Dedifferentiated amniotic fluid mesenchymal stem cell (primary cell): ENCODE measurements at regions not wholly inside any gene's neighbourhood (a gene's known extent, or its start where the extent isn't known, plus 50 kb on each side); places are given as distances from the start of the nearest gene placed in this dataset.
"Not testable (repeated sequence)": the region's sequence is repeated elsewhere in the genome, so short reads cannot be mapped to it uniquely, and the experiment has no call there.

Experiments
- DNase-seq: peaks from one replicate; pipeline ENCODE4 v3.0.0-alpha.2; 2016; ENCODE audit errors: extremely low spot score

DNA sequence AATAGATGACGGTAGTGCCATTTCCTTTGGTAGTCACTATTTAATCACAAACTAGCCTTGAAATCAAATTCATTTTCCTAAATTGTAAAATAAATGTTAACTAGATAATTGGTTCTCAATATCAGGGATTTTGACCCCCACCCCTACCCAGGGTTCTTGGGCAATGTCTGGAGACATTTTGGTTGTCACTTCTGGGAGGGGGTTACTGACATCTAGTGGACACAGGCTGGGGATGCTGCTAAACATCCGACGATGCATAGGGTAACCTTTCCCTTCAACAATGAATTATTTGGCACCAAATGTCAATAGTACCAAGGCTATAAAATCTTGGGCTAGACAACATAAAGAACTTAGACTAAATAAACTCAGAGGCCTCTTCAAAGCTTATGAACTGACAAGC is 285.8 kb upstream of the TRPC5 start:
- no peak for DNase-seq

DNA sequence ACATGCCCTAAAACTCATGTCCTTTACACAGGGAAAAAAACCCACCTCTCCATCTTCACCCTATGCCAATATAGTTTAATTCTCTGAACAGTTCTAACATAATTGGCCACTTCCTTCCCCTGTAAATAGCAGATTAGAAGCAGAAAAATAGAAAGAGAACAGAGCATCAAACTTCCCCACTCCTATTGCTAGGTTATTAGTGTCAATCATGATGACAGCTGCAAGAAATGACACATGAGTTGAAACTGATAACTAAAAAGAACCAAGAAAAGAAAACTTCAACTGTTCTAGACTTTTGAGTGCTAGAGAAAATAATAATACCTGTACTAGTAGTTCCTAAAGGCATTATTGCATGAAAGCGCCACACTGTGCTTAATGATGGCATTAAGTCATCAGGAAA is 284.5 kb upstream of the TRPC5 start:
- DNase-seq: no peak

DNA sequence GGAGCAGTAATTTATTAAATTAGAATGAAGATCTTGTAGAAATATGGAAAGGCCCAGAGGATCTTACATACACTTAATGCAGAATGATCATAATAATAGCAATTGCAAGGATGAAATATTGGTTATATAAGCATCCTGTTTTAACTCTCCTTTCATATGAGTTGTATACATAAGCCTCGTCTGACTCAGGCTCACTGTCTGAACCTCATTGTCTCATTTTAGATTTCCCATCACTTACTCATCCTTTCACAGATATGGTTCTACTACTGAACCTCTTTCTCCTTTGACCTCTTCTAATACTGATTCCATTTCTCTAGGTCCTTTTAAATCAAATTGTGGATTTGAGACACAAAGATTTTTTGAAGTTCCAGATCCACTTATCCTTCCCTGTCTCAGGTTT is 277.3 kb upstream of the TRPC5 start:
- no peak for DNase-seq

DNA sequence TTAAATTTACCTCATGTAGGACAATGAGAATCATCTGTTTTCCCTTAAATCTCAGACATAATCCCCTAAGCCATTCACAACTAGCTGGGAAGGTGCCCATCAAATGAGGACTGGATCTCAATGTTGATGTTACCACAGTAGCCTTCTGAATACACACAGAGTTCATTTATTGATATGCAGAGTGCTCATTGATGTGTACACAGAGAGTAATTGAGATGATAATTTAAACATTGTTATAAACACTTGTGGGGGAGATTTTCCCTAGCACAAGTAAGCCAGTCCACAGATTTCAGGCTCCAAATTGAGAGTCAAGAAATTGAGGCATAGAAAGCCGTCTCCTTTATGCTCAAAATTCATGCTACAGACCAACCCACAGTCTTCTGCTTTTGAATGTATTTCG is 273.4 kb upstream of the TRPC5 start:
- DNase-seq: no peak

DNA sequence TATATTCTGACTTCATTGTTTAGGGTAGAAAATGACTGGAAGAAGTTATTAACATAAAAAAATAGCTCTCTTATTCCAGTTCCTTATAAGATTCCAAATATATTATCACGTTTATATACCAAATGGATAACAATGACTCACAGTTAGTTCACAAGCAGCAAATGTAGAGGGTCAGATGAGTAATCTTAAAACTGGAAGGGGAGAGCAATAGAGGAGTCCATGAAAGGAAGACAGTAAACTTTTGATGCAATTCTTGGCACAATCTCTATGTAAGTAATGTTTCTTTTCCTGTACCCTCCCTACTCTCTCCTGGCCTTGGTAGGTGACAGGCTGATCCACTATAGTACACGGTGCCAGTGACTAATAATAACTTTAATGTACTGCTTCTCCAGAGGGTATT is 259.0 kb upstream of the TRPC5 start:
- no peak for DNase-seq

DNA sequence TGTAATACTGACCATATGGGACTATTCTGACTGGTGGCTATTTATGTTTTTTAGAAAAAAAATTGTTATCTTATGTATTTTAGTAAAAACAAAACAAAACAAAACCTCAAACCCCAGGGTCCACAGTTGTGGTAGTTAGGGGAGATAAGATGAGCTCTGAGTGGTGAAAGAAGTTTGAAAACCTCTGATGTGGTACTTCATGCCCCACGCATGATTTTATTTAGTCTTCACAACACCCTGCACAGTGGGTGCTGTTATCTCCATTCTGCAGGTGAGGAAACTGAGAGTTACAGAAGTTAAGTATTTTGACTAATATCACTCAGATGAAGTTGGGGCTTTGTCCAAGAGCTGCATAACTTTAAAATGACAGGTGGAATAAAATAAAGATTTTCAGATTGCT is 230.6 kb upstream of the TRPC5 start:
- no peak for DNase-seq

DNA sequence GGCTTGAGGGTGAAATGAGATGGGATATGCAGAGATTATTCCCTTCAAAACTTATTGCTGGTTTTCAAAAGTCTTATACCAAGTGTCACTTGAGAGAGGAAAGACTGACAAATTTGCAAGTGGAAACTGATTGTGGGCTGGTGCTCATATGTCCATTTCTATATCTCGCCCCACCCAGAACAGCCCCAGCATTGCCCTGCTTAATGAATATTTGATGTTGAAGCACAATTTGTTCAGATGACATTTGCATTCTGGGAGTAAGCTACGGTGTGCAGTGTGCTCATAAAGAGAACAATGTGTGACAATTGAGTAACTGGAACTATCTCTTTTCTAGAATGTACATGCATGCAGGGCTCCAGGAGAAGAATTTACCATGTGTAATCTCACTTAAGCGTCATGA is 223.5 kb upstream of the TRPC5 start:
- no peak for DNase-seq

DNA sequence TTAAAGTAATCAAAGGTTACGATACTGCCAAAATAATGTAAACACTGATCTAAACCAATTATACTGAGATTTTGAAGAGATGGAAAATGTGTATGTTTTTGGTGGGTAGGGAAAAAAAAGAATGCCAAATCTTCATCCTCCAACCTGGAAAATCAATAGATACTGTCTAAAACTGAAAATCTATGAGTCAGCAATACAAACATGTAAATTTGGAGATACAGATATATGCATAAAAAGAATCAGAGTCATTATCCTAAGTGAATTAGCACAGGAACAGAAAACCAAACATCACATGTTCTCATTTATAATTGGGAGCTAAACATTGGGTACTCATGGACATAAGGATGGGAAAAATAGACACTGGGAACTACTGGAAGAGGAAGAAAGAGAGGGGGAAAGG is 197.4 kb upstream of the TRPC5 start:
- no peak for DNase-seq

DNA sequence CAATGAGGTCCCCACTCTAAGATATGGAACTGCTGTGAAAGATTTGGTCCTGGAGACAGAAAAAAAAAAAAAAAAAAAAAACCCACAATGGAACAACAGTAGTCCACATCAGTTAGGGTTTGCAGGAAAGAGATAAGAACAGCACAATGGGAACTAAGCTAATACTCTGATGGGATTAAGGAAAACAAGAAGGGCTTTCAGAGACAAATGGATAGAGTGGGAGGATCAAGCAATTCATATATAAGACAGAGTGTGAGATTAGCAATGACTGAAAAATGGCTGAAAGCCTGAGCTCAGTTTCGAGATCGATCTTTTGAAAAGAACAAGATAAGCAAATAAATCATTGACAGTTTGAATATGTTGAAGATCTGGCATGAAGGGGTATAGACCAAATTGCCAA is 188.4 kb upstream of the TRPC5 start:
- no peak for DNase-seq

DNA sequence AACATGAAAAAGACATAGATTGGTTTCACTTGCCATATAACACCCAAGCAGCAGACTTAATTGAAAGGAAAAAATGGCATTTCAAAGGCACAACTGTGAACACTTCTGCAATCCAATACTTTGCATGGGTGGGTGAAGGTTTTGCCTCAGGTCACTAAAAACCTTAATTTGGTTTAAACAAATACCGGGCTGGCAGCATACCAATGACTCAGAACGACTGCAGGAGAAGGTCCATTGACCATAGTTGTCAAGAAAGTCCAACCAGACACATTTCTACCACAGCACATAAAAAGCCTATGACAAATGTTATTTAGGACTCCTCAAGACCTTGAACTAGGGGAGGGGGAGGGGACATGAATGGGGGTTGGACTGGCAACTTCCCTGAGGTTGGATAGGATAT is 183.6 kb upstream of the TRPC5 start:
- no peak for DNase-seq

DNA sequence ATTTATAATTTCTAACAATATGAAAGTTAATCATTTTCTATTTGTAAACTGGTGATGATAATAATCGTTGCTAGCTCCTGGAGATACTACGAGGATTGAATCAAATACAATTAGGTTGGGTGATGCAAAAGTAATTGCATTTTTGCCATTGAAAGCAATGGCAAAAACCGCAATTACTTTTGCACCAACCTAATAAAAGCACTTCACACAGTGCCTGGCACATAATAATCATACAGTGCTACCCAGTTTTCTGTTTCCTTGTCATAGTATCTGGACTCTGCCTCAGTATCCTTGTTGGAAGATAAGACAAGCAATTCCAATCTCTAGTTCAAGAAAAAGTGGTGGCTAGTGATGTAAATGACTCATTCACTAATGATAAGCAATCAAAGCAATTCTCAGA is 176.8 kb upstream of the TRPC5 start:
- no peak for DNase-seq

DNA sequence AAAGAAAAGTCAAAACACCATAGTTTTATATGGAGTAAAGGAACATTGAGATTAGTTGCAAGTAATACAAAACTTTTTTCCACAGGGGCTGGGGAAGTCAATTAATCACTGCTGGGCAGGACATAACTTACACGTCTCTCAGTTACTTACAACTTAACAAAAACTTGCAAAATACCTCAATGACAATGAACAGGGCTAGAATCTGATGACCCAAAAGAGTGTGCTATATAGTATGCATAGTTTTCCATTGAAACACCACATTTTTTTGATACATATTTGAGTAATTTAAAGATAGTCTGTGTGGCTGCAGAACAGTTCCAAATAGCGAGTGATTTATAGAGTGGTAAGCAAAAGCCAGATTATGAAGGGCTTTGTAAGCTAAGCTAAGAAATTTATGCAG is 172.3 kb upstream of the TRPC5 start:
- no peak for DNase-seq

DNA sequence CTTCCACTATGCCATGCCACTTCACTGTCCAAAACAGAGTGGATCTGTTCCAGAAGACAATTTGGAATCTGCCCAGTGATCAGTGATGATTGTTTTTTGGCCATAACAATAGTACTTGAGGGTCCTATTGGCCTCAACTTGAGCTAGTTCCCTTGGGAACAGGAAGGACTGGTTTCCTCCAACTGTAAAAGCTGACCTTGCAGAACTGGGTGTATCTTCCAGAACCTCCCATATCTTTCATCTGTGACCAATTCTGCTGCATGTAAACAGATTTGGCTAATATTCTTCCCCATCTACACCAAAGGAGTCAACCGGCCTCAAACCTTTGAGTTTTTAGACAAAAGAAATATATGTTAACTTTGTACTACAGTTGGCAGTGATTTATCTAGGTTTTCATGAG is 165.1 kb upstream of the TRPC5 start:
- no peak for DNase-seq

DNA sequence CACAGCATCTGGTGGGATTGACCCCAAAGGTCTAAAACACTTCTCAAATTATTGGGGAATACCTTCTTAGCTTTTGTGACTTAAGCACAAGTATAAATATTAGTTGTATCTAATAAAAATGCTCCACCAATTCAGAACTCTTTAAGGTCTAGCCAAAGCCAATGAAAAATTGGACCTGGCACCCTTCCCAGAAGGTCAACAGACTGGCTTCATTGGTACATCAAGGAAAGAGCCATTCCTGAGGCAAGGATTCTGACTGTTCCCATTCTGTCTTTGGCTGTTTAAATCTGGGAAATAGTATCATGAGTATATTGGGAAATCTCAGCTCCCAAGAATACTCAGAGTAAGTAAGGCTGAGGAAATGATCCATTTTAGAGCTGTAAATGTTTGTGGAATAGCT is 153.0 kb upstream of the TRPC5 start:
- DNase-seq: no peak

DNA sequence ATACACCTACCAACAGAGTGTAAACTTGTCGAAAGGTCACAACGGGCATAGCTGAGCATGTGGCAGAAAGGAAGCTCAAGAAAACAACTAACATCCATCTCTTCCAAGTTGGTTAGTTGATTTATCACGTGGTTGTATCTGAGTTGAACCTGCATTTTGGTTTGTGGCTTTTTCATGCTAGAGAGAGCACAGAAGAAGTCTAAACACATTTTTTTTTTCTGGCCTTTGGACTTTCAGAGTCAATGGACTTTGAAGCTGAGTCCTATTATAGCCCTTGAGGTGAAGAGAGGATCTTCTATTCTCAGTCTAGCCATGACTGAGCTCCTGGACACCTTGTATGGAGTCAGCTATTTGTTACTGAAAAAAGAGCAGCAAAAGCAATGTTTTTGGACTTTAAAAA is 150.6 kb upstream of the TRPC5 start:
- DNase-seq: no peak

DNA sequence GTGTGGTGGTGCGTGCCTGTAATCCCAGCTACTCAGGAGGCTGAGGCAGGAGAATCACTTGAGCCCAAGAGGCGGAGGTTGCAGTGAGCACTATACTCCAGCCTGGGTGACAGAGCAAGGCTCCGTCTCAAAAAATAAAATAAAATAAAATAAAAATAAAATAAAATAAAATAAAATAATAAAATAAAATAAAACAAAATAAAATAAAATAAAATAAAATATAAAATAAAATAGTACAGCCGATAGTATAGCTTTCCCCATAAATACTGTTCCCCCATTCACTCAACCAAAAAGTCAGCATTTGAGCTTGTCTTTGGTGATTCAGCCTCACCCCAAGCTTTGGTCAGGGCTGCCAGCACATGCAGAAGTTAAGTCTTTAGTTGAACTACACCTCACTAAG is 144.2 kb upstream of the TRPC5 start:
- not testable (repeated sequence) for DNase-seq

DNA sequence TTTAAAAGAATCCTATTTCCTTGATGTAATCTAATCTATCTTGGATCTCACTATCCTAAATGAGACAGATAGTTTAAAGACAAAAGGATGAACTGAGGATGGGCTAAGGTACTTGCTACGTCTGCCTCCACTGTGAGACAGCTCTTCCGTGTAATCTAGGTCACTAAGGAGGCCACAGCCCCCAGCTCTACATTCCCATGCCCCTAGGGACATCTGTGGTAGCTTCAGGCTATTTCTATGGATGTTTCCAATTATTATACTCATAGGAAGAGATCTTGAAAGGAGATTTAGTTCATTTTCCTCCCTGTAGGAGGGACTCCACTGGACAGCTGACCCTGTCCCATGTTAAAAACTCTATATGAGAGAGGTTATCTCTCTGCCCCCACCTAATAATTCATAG is 140.8 kb upstream of the TRPC5 start:
- no peak for DNase-seq

DNA sequence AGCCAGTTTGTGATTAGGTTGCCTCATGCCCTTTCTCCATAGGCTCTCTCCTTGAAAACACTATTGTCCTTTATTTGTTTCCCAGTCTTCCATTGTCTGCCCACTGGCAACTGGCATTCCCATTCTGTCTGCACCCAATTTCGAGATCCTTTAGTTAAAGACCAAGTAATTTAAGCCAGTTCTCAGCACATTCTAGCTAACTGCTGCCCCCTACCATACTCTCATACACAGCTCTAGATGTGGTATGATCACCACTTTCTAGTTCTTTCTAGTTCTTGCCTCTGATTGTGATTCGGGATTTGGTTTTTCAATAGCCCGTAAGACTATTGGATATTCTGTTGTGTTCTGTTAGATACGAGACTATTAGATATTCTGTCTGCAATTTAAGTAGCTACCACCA is 135.8 kb upstream of the TRPC5 start:
- no peak for DNase-seq

DNA sequence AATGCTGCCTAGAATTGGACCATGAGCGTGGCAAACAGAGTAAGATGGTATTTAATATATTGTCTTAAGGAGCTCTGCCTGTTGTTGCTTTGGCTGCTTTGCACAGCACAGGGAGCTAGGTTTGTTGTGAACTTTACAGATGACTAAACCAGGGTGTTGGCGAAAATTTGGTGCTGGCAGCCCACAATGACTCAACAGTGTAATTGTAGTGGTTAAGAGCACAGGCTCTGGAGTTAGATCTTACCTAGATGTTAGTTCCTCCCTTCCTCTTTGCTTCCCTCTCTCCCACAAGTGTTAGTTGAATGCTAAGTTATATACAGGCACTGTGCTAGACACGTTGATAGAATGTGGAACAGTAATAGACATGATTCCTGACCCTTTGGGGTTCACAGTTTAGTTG is 128.9 kb upstream of the TRPC5 start:
- DNase-seq: no peak

DNA sequence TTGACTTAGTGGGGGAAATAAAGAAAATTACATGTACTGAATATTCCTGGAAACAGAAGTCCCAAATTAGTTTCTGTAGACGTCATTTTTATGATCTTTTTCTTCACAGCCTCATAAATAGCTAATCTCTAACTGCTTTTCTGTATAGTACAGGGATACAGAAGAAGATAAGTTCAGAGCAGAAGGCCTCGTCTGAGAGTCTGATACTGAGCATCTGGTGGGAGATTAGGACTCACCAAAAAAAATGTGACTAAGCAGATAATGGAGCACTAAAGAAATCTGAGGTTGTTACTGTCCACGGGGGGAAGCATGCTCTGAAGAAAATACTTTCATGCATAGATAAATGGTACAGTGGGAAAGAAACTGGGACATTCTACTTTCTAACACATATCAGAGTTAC is 115.3 kb upstream of the TRPC5 start:
- no peak for DNase-seq

DNA sequence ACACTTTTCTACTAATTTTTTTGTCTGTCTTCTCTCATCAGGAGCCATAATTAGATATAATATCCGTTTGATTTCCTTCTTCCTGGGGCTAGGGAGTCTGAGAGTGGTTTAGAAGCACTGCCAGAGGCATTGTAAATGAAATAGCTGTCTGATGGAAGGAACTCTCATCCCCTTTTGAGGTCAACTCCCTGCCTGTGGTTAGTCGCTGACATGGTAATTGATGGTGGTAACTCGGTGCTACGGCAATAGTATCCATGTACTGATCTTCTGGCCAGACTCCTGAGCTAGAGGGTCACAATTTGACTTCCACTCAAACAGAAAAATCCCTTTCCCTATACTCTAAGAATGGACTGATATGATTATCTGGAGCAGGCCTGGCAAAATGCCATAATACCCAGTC is 108.1 kb upstream of the TRPC5 start:
- no peak for DNase-seq

DNA sequence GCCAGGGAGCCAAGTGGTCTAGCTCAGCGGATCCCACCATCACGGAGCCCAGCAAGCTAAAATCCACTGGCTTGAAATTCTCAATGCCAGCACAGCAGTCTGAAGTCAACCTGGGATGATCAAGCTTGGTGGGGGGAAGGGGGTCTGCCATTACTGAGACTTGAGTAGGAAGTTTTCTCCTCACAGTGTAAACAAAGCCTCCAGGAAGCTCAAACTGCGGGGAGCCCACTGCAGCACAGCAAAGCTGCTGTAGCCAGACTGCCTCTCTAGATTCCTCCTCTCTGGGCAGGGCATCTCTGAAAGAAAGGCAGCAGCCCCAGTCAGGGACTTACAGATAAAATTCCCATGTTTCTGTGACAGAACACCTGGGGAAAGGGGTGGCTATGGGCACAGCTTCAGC is 98.8 kb upstream of the TRPC5 start:
- DNase-seq: not testable (repeated sequence)

DNA sequence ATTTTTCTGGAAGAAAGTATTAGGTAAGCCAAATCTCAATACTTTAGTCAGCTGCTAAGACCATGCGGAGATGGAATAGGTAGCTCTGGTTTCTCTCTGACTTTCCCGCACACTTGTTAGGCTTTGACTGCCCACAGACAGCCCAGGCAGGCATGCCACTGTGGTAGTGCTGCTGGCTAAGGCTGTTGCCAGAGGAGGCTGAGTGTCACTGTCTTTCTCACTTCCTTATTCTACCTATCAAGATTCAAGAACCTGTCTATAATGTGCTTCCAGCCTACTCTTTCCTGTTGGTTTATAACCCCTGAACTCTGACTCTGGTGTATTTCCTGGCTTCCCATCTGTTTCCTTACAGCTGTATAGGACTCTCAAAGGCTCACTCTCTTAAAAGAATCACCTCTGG is 81.8 kb upstream of the TRPC5 start:
- DNase-seq: no peak

DNA sequence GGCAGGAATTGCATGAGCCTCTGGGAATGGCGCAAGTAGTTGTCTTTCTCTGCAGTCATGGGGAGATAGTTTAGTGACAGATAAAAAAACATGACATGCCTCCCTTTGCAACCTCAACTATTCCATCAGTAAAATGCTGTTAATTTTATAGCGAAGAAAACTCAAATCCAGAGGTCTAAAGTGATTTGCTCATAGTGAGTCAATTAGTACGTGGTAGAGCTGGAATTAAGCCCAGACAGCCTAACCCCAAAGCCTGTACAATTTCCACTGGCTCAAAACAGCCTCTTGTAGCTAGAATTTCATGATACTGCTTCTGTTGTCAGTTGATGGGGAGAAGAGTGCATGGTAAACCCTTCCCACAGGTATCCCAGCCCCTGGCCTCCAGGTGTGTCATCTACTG is 81.3 kb upstream of the TRPC5 start:
- no peak for DNase-seq

DNA sequence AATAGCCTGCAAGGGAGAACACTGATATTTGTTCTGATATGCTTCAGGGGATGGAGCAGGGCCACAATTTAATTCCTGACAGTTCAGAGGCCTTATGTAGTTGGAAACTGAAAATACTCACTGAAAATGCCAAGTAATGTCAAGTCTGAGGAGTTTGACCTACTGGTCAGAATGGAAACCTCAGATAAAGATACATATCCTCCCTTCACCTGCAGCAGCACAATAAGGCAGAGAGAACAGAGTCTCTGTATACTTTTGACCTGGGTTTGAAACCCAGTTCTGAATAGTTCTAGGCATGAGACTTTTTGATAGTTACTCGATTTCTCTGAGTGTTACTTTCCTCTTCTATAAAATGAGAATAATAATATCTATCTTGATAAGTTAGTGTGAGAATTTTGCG is 65.8 kb upstream of the TRPC5 start:
- DNase-seq: no peak
